ENCODE measurements at regions not wholly inside any gene's neighbourhood (a gene's known extent, or its start where the extent isn't known, plus 50 kb on each side); places are given as distances from the start of the nearest gene placed in this dataset.

DNA sequence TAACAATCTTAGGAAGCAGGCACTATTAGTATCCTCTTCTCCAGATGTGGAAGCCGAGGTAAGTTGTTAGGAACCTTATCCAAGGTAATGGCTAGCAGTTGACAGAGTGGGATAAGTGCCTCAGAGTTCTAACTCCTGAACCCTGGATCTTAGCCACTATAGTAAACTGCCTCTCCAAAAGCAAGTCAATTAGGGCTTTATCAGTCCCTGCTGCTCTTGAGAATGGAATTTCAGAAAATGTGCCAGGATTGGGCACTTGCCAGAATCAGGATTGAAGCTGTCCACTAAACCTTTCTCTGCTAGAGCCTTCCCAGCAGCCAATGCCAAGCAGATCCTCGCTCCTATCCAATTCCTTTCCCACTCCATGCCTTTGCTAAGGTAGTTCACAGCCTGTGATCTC lies 777.5 kb upstream of the POM121L12 start:
- H4K20me1 ChIP-seq (ENCODE audit: control insufficient read depth, insufficient read depth, low read depth, low read length): no peaks in the 10 kb centered on the region
- no peaks in the 10 kb centered on the region for H3K36me3 ChIP-seq (ENCODE audit: control insufficient read depth, low read length)
- no peak overlapping the region for H3K4me2 ChIP-seq (ENCODE audit: low read length)
- no peaks in the 10 kb centered on the region for H3K27me3 ChIP-seq (ENCODE audit: control insufficient read depth, low read length)
- no peaks in the 10 kb centered on the region for H3F3A ChIP-seq (ENCODE audit: control insufficient read depth, insufficient read depth)
- H3K4me3 ChIP-seq (ENCODE audit: low read length): no peak overlapping the region
- H3K27ac ChIP-seq (ENCODE audit: low read depth, low read length): no peak overlapping the region
- H3K9me2 ChIP-seq (replicated peaks; ENCODE audit: control insufficient read depth, low read length): no peaks in the 10 kb centered on the region
- TF ChIP-seq, protein P1, sequence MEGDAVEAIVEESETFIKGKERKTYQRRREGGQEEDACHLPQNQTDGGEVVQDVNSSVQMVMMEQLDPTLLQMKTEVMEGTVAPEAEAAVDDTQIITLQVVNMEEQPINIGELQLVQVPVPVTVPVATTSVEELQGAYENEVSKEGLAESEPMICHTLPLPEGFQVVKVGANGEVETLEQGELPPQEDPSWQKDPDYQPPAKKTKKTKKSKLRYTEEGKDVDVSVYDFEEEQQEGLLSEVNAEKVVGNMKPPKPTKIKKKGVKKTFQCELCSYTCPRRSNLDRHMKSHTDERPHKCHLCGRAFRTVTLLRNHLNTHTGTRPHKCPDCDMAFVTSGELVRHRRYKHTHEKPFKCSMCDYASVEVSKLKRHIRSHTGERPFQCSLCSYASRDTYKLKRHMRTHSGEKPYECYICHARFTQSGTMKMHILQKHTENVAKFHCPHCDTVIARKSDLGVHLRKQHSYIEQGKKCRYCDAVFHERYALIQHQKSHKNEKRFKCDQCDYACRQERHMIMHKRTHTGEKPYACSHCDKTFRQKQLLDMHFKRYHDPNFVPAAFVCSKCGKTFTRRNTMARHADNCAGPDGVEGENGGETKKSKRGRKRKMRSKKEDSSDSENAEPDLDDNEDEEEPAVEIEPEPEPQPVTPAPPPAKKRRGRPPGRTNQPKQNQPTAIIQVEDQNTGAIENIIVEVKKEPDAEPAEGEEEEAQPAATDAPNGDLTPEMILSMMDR (IDR thresholded peaks at IDR 0.05; ENCODE audit: low read depth, low read length, poor library complexity, severe bottlenecking): no peak
- no peak for TF ChIP-seq EZH2phosphoT487 (IDR thresholded peaks at IDR 0.05; ENCODE audit: borderline replicate concordance, low read length)
- 0 out of 2 replicates have a peak, but pooled peaks cover 4% of the 10 kb centered on the region for H3K4me1 ChIP-seq (ENCODE audit: control insufficient read depth, low read length)
- H3K79me2 ChIP-seq (ENCODE audit: control insufficient read depth, low read length): no peaks in the 10 kb centered on the region
- H3K9me3 ChIP-seq (ENCODE audit: control insufficient read depth, insufficient read depth, low read length): peaks cover 10% of the 10 kb centered on the region; the same call in 1 of the 2 replicates

DNA sequence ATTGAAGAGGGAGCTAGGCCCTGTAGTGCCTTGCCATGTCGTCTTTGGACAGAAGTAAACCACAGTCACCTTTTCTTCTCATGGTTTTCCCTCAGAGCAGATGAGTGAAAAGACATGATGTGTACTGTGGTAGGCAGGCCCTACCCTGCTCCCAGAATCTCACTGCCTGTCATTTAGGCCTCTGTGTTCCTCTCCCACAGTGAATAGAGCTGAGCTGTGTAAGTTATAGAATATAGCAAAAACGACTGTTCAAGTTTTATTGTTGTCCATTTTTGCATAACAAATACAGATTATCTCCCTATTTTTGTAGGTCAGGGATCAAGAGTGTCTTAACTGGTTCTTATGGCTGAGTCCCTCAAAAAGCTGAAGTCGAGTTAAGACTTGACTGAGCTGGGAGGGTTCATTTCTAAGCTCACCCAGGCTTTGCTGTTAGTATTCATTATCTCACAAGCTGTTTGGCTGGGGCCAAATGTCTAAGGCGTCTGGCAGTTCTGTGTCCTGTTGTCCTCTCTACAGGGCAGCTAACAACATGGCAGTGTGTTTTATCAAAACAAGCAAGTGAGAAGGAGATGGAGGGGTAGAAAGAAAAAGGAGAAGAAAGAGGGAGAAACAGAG lies 780.9 kb upstream of the POM121L12 start:
- no peaks in the 10 kb centered on the region for H3F3A ChIP-seq (ENCODE audit: control insufficient read depth, insufficient read depth)
- no peak overlapping the region for H3K4me2 ChIP-seq (ENCODE audit: low read length)
- H3K4me1 ChIP-seq (ENCODE audit: control insufficient read depth, low read length): 0 out of 2 replicates have a peak, but pooled peaks cover 4% of the 10 kb centered on the region
- no peaks in the 10 kb centered on the region for H3K9me2 ChIP-seq (replicated peaks; ENCODE audit: control insufficient read depth, low read length)
- no peak overlapping the region for H3K27ac ChIP-seq (ENCODE audit: low read depth, low read length)
- H3K36me3 ChIP-seq (ENCODE audit: control insufficient read depth, low read length): no peaks in the 10 kb centered on the region
- peaks cover 9% of the 10 kb centered on the region; the same call in 1 of the 2 replicates for H3K9me3 ChIP-seq (ENCODE audit: control insufficient read depth, insufficient read depth, low read length)
- no peak overlapping the region for H3K4me3 ChIP-seq (ENCODE audit: low read length)
- TF ChIP-seq, protein P1 (IDR thresholded peaks at IDR 0.05; ENCODE audit: low read depth, low read length, poor library complexity, severe bottlenecking): no peak
- TF ChIP-seq EZH2phosphoT487 (IDR thresholded peaks at IDR 0.05; ENCODE audit: borderline replicate concordance, low read length): no peak
- no peaks in the 10 kb centered on the region for H3K79me2 ChIP-seq (ENCODE audit: control insufficient read depth, low read length)
- no peaks in the 10 kb centered on the region for H3K27me3 ChIP-seq (ENCODE audit: control insufficient read depth, low read length)
- H4K20me1 ChIP-seq (ENCODE audit: control insufficient read depth, insufficient read depth, low read depth, low read length): no peaks in the 10 kb centered on the region

DNA sequence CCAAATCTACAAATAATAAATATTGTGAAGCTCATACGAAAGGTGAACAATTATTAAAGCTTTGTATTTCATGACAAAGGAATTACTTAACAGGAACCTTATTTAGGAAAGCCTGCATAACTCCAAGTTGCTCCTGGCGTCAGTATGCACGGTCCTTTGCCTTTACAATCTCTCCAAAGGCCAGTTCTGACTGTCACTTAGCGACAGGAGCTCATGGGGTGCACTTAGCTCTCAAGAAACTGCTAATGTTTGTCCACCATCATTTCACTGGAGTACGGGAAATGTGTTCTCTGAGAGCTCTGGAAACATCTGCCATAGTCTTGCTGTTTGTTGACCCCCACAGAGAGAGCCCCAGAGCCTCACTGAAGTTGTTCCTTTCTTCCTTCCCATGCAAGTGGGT lies 781.5 kb upstream of the POM121L12 start:
- H3K9me3 ChIP-seq (ENCODE audit: control insufficient read depth, insufficient read depth, low read length): peaks cover 9% of the 10 kb centered on the region; the same call in 1 of the 2 replicates
- no peaks in the 10 kb centered on the region for H4K20me1 ChIP-seq (ENCODE audit: control insufficient read depth, insufficient read depth, low read depth, low read length)
- no peaks in the 10 kb centered on the region for H3K36me3 ChIP-seq (ENCODE audit: control insufficient read depth, low read length)
- no peak overlapping the region for H3K27ac ChIP-seq (ENCODE audit: low read depth, low read length)
- H3F3A ChIP-seq (ENCODE audit: control insufficient read depth, insufficient read depth): no peaks in the 10 kb centered on the region
- TF ChIP-seq, protein P1 (IDR thresholded peaks at IDR 0.05; ENCODE audit: low read depth, low read length, poor library complexity, severe bottlenecking): no peak
- no peak for TF ChIP-seq EZH2phosphoT487 (IDR thresholded peaks at IDR 0.05; ENCODE audit: borderline replicate concordance, low read length)
- 0 out of 2 replicates have a peak, but pooled peaks cover 3% of the 10 kb centered on the region for H3K4me1 ChIP-seq (ENCODE audit: control insufficient read depth, low read length)
- no peak overlapping the region for H3K4me2 ChIP-seq (ENCODE audit: low read length)
- H3K9me2 ChIP-seq (replicated peaks; ENCODE audit: control insufficient read depth, low read length): no peaks in the 10 kb centered on the region
- no peak overlapping the region for H3K4me3 ChIP-seq (ENCODE audit: low read length)
- H3K27me3 ChIP-seq (ENCODE audit: control insufficient read depth, low read length): no peaks in the 10 kb centered on the region
- H3K79me2 ChIP-seq (ENCODE audit: control insufficient read depth, low read length): no peaks in the 10 kb centered on the region

All from DOHH2 (cell line).